H1 (cell line): ENCODE measurements at regions not wholly inside any gene's neighbourhood (a gene's known extent, or its start where the extent isn't known, plus 50 kb on each side); places are given as distances from the start of the nearest gene placed in this dataset.

Experiments
- BCL11A ChIP-seq, 2 experiments: IDR thresholded peaks; one replicate each; pipeline ENCODE4 v1.6.1; 2011; ENCODE audit warnings: low read depth in 2 of 2, low read length in 2 of 2, mild to moderate bottlenecking in 2 of 2
- CEBPB ChIP-seq: IDR thresholded peaks from 2 replicates; pipeline ENCODE4 v1.6.1; 2012; ENCODE audit warnings: low read depth, low read length
- CHD1 ChIP-seq: IDR thresholded peaks from 2 replicates; pipeline ENCODE4 v1.6.1; 2012; ENCODE audit warnings: low read depth, low read length, improper control_type of control experiment
- CREB1 ChIP-seq: IDR thresholded peaks from 2 replicates; pipeline ENCODE4 v1.6.1; 2012; ENCODE audit warnings: inconsistent platforms
- E2F6 ChIP-seq: IDR thresholded peaks from 2 replicates; pipeline ENCODE4 v1.6.1; 2012; ENCODE audit warnings: inconsistent platforms
- GTF2F1 ChIP-seq: IDR thresholded peaks from 2 replicates; pipeline ENCODE4 v1.6.1; 2012; ENCODE audit warnings: low read depth, low read length, improper control_type of control experiment, borderline replicate concordance
- HDAC6 ChIP-seq: IDR thresholded peaks from one replicate; pipeline ENCODE4 v1.7.1; 2012; ENCODE audit warnings: low read depth, mild to moderate bottlenecking, inconsistent platforms, low read length, moderate library complexity
- KDM1A ChIP-seq: fragments of 200-600, 300-600 bp; sonication (generic); IDR thresholded peaks from 2 replicates; pipeline ENCODE4 v1.7.1; 2016; ENCODE audit warnings: mild to moderate bottlenecking, low read length, borderline replicate concordance
- PHF8 ChIP-seq: fragments of 200-600 bp; sonication (generic); conservative IDR thresholded peaks from 2 replicates; pipeline ENCODE4 v1.7.1; 2012; ENCODE audit warnings: low read depth, mild to moderate bottlenecking, inconsistent platforms, low read length, moderate library complexity
- SIX5 ChIP-seq: IDR thresholded peaks from 2 replicates; pipeline ENCODE4 v1.6.1; 2011; ENCODE audit warnings: mild to moderate bottlenecking, low read depth, low read length
- SP1 ChIP-seq: IDR thresholded peaks from 2 replicates; pipeline ENCODE4 v1.6.1; 2011; ENCODE audit warnings: low read depth, low read length
- TAF1 ChIP-seq: IDR thresholded peaks from 2 replicates; pipeline ENCODE4 v1.6.1; 2011; ENCODE audit warnings: mild to moderate bottlenecking, low read depth, low read length

- TF ChIP-seq TAF1, result no peak
- no peak for TF ChIP-seq E2F6
- TF ChIP-seq GTF2F1, result no peak
- no peak for TF ChIP-seq KDM1A
- no peak for TF ChIP-seq SIX5
- TF ChIP-seq BCL11A (IDR thresholded peaks at IDR 0.05; ENCODE audit: low read depth in 2 of 2, low read length in 2 of 2), result no peak
- TF ChIP-seq PHF8, result no peak
- no peak for TF ChIP-seq CHD1
- TF ChIP-seq SP1, result no peak
- no peak for TF ChIP-seq CEBPB
- 0 out of 2 replicates have a peak, but pooled peaks have one; percentile 36 for TF ChIP-seq CREB1
- no peak for TF ChIP-seq HDAC6
Measured at GRCh38 chr18:34023471-34023870, 201.2 kb downstream of the NOL4 start (continued).
